A673 (cell line): ENCODE measurements at regions not wholly inside any gene's neighbourhood (a gene's known extent, or its start where the extent isn't known, plus 50 kb on each side); places are given as distances from the start of the nearest gene placed in this dataset.

Experiments
- BruUV-seq: library from RNA; stranded (reverse); fragments of 400-500 nt; replicated peaks from 2 replicates; lab custom pipeline; 2021; lab: Mats Ljungman, UMichigan
- CTCF ChIA-PET: fragments of 300-600 bp; sonication (Branson Sonifier 250); formaldehyde crosslinking; loops from one replicate; lab custom pipeline; 2022; ENCODE audit warnings: antibody characterized with exemption; lab: Charles Lee
- POLR2A ChIA-PET: fragments of 300-600 bp; sonication (Branson Sonifier 250); formaldehyde crosslinking; loops from one replicate; lab custom pipeline; 2022; ENCODE audit warnings: antibody characterized with exemption; ENCODE audit not compliant: low non-redundant PET; lab: Charles Lee
- DNase-seq: peaks from one replicate; pipeline ENCODE4 v3.0.0-alpha.2; 2015; ENCODE audit warnings: low spot score
- H3K27ac ChIP-seq: fragments of 200-600 bp; sonication (generic); 2 replicates; pipeline ENCODE4 v1.5.1; 2016; ENCODE audit warnings: mixed run types, low read depth, mild to moderate bottlenecking, mixed read lengths, antibody characterized with exemption, low read length; ENCODE audit not compliant: poor library complexity, severe bottlenecking
- H3K27me3 ChIP-seq: fragments of 200-600 bp; sonication (generic); replicated peaks from 2 replicates; pipeline ENCODE4 v1.6.1; 2017; ENCODE audit warnings: mixed run types, low read depth, mild to moderate bottlenecking, mixed read lengths, antibody characterized with exemption, low read length; ENCODE audit not compliant: insufficient read depth, poor library complexity
- H3K36me3 ChIP-seq: fragments of 200-600 bp; sonication (generic); 2 replicates; pipeline ENCODE4 v1.6.1; 2016; ENCODE audit warnings: mixed run types, mild to moderate bottlenecking, mixed read lengths, antibody characterized with exemption, low read length; ENCODE audit not compliant: insufficient read depth, poor library complexity, severe bottlenecking
- H3K4me1 ChIP-seq: fragments of 200-600 bp; sonication (generic); 2 replicates; pipeline ENCODE4 v1.6.1; 2017; ENCODE audit warnings: mixed run types, mild to moderate bottlenecking, mixed read lengths, antibody characterized with exemption, low read length; ENCODE audit not compliant: insufficient read depth, poor library complexity, severe bottlenecking
- H3K4me3 ChIP-seq: fragments of 200-600 bp; sonication (generic); 2 replicates; pipeline ENCODE4 v1.5.1; 2016; ENCODE audit warnings: low read depth, mixed run types, mild to moderate bottlenecking, mixed read lengths, low read length; ENCODE audit not compliant: poor library complexity, severe bottlenecking
- H3K9me3 ChIP-seq: fragments of 200-600 bp; sonication (generic); 2 replicates; pipeline ENCODE4 v1.6.1; 2016; ENCODE audit warnings: mixed run types, low read depth, mild to moderate bottlenecking, mixed read lengths, antibody characterized with exemption, low read length; ENCODE audit not compliant: poor library complexity, severe bottlenecking
- EZH2 ChIP-seq: fragments of 200-600 bp; sonication (generic); IDR thresholded peaks from 2 replicates; pipeline ENCODE4 v1.6.1; 2017; ENCODE audit warnings: borderline replicate concordance, low read depth, mild to moderate bottlenecking, mixed read lengths, antibody characterized with exemption, low read length; ENCODE audit not compliant: poor library complexity, severe bottlenecking
- intact Hi-C: fragments of 100-400 bp; cut with micrococcal nuclease; formaldehyde crosslinking; loops from one replicate; pipeline ENCODE4 v1.10.0; 2022; ENCODE audit not compliant: unreplicated experiment
- TF ChIP-seq, protein P1 (sequence below): fragments of 300-800, 200-600 bp; sonication (generic); conservative IDR thresholded peaks from 2 replicates; pipeline ENCODE4 v1.5.1; 2017; ENCODE audit warnings: low read depth, mild to moderate bottlenecking, antibody characterized with exemption, low read length, moderate library complexity, mixed read lengths

DNA sequence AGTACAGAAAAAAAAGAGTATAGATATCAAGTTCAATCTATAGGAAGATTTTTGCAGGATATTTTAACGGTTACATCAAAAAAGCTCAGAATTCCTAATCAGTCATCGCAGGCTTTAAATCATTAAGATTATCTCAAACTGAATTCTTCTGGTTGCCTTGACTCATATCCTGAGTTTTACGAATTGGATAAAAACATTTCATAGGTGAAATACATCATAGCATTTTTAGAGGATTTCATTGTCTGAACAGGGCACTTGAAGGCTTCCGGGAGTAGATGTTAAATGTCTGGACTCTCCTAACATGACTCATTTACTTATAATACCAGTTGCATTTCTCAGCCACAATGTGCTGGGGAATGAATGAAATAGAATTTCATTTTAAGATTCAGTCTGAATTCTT lies 2216.6 kb upstream of the RAG2 start:
- H3K4me3 ChIP-seq: no peak overlapping the region
- no peaks in the 10 kb centered on the region for H3K4me1 ChIP-seq
- no peaks in the 10 kb centered on the region for H3K36me3 ChIP-seq
- BruUV-seq: no TSS peak
- POLR2A ChIA-PET: no interaction called here
- no peak for TF ChIP-seq EZH2
- TF ChIP-seq, protein P1, sequence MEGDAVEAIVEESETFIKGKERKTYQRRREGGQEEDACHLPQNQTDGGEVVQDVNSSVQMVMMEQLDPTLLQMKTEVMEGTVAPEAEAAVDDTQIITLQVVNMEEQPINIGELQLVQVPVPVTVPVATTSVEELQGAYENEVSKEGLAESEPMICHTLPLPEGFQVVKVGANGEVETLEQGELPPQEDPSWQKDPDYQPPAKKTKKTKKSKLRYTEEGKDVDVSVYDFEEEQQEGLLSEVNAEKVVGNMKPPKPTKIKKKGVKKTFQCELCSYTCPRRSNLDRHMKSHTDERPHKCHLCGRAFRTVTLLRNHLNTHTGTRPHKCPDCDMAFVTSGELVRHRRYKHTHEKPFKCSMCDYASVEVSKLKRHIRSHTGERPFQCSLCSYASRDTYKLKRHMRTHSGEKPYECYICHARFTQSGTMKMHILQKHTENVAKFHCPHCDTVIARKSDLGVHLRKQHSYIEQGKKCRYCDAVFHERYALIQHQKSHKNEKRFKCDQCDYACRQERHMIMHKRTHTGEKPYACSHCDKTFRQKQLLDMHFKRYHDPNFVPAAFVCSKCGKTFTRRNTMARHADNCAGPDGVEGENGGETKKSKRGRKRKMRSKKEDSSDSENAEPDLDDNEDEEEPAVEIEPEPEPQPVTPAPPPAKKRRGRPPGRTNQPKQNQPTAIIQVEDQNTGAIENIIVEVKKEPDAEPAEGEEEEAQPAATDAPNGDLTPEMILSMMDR: no peak
- no peaks in the 10 kb centered on the region for H3K27me3 ChIP-seq
- intact Hi-C loops: loop anchor here (5.0 kb wide), 1 partner anchor 408 kb away; no protein-coding TSS in a partner anchor
- no peak overlapping the region for H3K27ac ChIP-seq
- CTCF ChIA-PET: no interaction called here
- no peaks in the 10 kb centered on the region for H3K9me3 ChIP-seq
- DNase-seq: peak; percentile 86

DNA sequence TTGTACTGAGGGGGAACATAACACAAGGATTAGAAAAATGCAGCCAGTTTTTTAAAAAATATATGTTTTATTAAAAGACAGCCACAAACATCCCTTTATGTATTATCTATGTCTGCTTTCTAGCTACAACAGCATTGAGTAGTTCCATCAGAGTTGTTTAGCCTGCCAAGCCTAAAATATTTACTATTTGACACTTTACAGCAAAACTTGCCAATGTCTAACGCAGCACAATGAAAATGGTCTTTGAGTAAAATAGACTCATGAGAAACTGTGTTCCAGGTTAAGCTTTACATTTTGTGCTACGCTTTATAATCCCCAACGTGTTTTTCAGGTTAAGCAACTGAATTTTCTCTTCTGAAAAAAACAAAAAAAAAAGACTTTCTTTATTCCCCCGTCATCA lies 2211.5 kb upstream of the RAG2 start:
- ChIA-PET POLR2A (no interaction called here), CTCF (no interaction called here)
- H3K9me3 ChIP-seq: no peaks in the 10 kb centered on the region
- H3K36me3 ChIP-seq: no peaks in the 10 kb centered on the region
- no peak for TF ChIP-seq EZH2
- TF ChIP-seq, protein P1: no peak
- no peaks in the 10 kb centered on the region for H3K4me1 ChIP-seq
- intact Hi-C loops: no loop called here
- BruUV-seq: no TSS peak
- no peaks in the 10 kb centered on the region for H3K27me3 ChIP-seq
- DNase-seq: no peak
- H3K4me3 ChIP-seq: no peak overlapping the region
- no peak overlapping the region for H3K27ac ChIP-seq

DNA sequence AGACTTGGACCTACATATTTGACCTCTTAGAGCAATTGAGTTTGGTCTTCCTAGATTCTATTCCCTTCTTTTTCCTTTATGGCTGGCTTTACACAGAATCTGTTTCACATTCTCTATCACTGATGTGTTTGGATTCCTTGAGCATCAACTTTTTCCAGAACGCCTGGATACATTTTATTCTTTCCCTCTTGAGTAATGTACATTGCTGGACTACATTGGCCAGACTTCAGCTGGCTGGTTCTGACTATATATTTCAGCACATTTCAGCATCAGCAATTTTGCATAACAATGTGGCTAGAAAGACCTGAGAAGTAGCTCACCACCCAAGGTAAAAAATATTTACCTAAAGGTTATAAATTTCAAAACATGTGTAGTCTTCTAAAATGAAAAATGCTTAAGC lies 2198.2 kb upstream of the RAG2 start:
- ChIA-PET CTCF (no interaction called here), POLR2A (no interaction called here)
- DNase-seq: no peak
- peaks cover 7% of the 10 kb centered on the region for H3K9me3 ChIP-seq
- TF ChIP-seq, protein P1: no peak
- TF ChIP-seq EZH2: no peak
- H3K4me1 ChIP-seq: peaks cover 7% of the 10 kb centered on the region
- H3K4me3 ChIP-seq: no peak overlapping the region
- no peaks in the 10 kb centered on the region for H3K36me3 ChIP-seq
- no peak overlapping the region for H3K27ac ChIP-seq
- no TSS peak for BruUV-seq
- no peaks in the 10 kb centered on the region for H3K27me3 ChIP-seq
- intact Hi-C loops: loop anchor here (10.0 kb wide), 1 partner anchor 1329 kb away; no protein-coding TSS in a partner anchor
